ENCODE measurements at regions not wholly inside any gene's neighbourhood (a gene's known extent, or its start where the extent isn't known, plus 50 kb on each side); places are given as distances from the start of the nearest gene placed in this dataset.

GRCh38 chr16:79792076-79792475 is 191.5 kb upstream of the MAF start:
- H3K9ac ChIP-seq (replicated peaks; ENCODE audit: extremely low read depth, insufficient read depth, low read length) = no peak overlapping the region
- H4K20me1 ChIP-seq (replicated peaks; ENCODE audit: control insufficient read depth, extremely low read depth, insufficient read depth, low read length) = no peaks in the 10 kb centered on the region
- no peaks in the 10 kb centered on the region for H3K9me1 ChIP-seq (replicated peaks; ENCODE audit: control insufficient read depth, extremely low read depth, insufficient read depth, low read length)
- DNase-seq (ENCODE audit: low read depth, low spot score) (no peak), FAIRE-seq (no peak)
- dilution Hi-C loops (cut with MboI; ENCODE audit: extremely low pct_ligation_motif_present, low sequenced_read_pairs) = no loop called here
- no peak for TF ChIP-seq FOS (IDR thresholded peaks at IDR 0.05; ENCODE audit: borderline replicate concordance, insufficient read depth, low read length)
- TF ChIP-seq CTCF (IDR thresholded peaks at IDR 0.05; ENCODE audit: extremely low read depth in 1 of 2, insufficient read depth in 1 of 2, low read depth in 1 of 2, low read length in 2 of 2) = no peak
- TF ChIP-seq EZH2 (IDR thresholded peaks at IDR 0.05; ENCODE audit: borderline replicate concordance, low read depth, low read length, severe bottlenecking) = no peak
- no peak for TF ChIP-seq GATA2 (IDR thresholded peaks at IDR 0.05; ENCODE audit: insufficient read depth, insufficient read length, low read depth, low read length)
- peaks cover 2% of the 10 kb centered on the region for H3K9me3 ChIP-seq (replicated peaks; ENCODE audit: control insufficient read depth, insufficient read depth, low read length)
- no peaks in the 10 kb centered on the region for H3K79me2 ChIP-seq (ENCODE audit: control insufficient read depth, insufficient read depth, low read length)
- no peak overlapping the region for H3K4me2 ChIP-seq (ENCODE audit: insufficient read depth, low read length)
- ChIA-PET POLR2A (no interaction called here), CTCF (no interaction called here)
- H3K27me3 ChIP-seq (ENCODE audit: control insufficient read depth in 2 of 2, insufficient read depth in 2 of 2, low read length in 2 of 2) = no peaks in the 10 kb centered on the region
- no peak overlapping the region for H3K27ac ChIP-seq (ENCODE audit: insufficient read depth, low read depth, low read length)
- no peak overlapping the region for H3K4me3 ChIP-seq (replicated peaks in 1 of 3; ENCODE audit: insufficient read depth in 1 of 3, low read depth in 1 of 3, low read length in 3 of 3)
- H2AFZ ChIP-seq (ENCODE audit: low read depth, low read length) = no peak overlapping the region
- no peaks in the 10 kb centered on the region for H3K36me3 ChIP-seq (ENCODE audit: control insufficient read depth in 2 of 2, extremely low read depth in 1 of 2, insufficient read depth in 2 of 2, low read length in 2 of 2)
- intact Hi-C loops (cut with micrococcal nuclease) = no loop called here
- no TSS peak for BruUV-seq (replicated peaks)
- H3K4me1 ChIP-seq (ENCODE audit: control insufficient read depth, extremely low read depth, insufficient read depth, low read length) = no peaks in the 10 kb centered on the region

- Histone ChIP-seq H3K4me2 (ENCODE audit: insufficient read depth, low read length) (no peak overlapping the region), H3K79me2 (ENCODE audit: control insufficient read depth, insufficient read depth, low read length) (no peaks in the 10 kb centered on the region), H3K36me3 (ENCODE audit: control insufficient read depth in 2 of 2, extremely low read depth in 1 of 2, insufficient read depth in 2 of 2, low read length in 2 of 2) (no peaks in the 10 kb centered on the region), H3K9me1 (replicated peaks; ENCODE audit: control insufficient read depth, extremely low read depth, insufficient read depth, low read length) (no peaks in the 10 kb centered on the region), H2AFZ (ENCODE audit: low read depth, low read length) (no peak overlapping the region), H3K27me3 (ENCODE audit: control insufficient read depth in 2 of 2, insufficient read depth in 2 of 2, low read length in 2 of 2) (no peaks in the 10 kb centered on the region), H3K27ac (ENCODE audit: insufficient read depth, low read depth, low read length) (no peak overlapping the region), H3K9me3 (replicated peaks; ENCODE audit: control insufficient read depth, insufficient read depth, low read length) (peaks cover 1% of the 10 kb centered on the region), H3K9ac (replicated peaks; ENCODE audit: extremely low read depth, insufficient read depth, low read length) (no peak overlapping the region), H3K4me1 (ENCODE audit: control insufficient read depth, extremely low read depth, insufficient read depth, low read length) (no peaks in the 10 kb centered on the region), H3K4me3 (replicated peaks in 1 of 3; ENCODE audit: insufficient read depth in 1 of 3, low read depth in 1 of 3, low read length in 3 of 3) (no peak overlapping the region), H4K20me1 (replicated peaks; ENCODE audit: control insufficient read depth, extremely low read depth, insufficient read depth, low read length) (no peaks in the 10 kb centered on the region)
- intact Hi-C loops (cut with micrococcal nuclease) (no loop called here), dilution Hi-C loops (cut with MboI; ENCODE audit: extremely low pct_ligation_motif_present, low sequenced_read_pairs) (no loop called here)
- no TSS peak for BruUV-seq (replicated peaks)
- ChIA-PET CTCF (no interaction called here), POLR2A (no interaction called here)
- DNase-seq (ENCODE audit: low read depth, low spot score) (no peak), FAIRE-seq (no peak)
- TF ChIP-seq POLR2A (IDR thresholded peaks at IDR 0.05; ENCODE audit: low read depth, low read length) (no peak), POLR2AphosphoS5 (IDR thresholded peaks at IDR 0.05; ENCODE audit: insufficient read depth, low read depth, low read length) (no peak), JUN (IDR thresholded peaks at IDR 0.05; ENCODE audit: borderline replicate concordance, insufficient read depth, insufficient read length, low read depth) (no peak), FOS (IDR thresholded peaks at IDR 0.05; ENCODE audit: borderline replicate concordance, insufficient read depth, low read length) (no peak), MAX (IDR thresholded peaks at IDR 0.05; ENCODE audit: insufficient read depth, insufficient read length) (no peak), CTCF (IDR thresholded peaks at IDR 0.05; ENCODE audit: extremely low read depth in 1 of 2, insufficient read depth in 1 of 2, low read depth in 1 of 2, low read length in 2 of 2) (no peak), GATA2 (IDR thresholded peaks at IDR 0.05; ENCODE audit: insufficient read depth, insufficient read length, low read depth, low read length) (no peak), MYC (IDR thresholded peaks at IDR 0.05; ENCODE audit: low read depth, low read length) (no peak), EZH2 (IDR thresholded peaks at IDR 0.05; ENCODE audit: borderline replicate concordance, low read depth, low read length, severe bottlenecking) (no peak)
Measured at GRCh38 chr16:79790854-79791253, 190.3 kb upstream of the MAF start.

Measured in endothelial cell of umbilical vein (primary cell).